ENCODE measurements at regions not wholly inside any gene's neighbourhood (a gene's known extent, or its start where the extent isn't known, plus 50 kb on each side); places are given as distances from the start of the nearest gene placed in this dataset.
"Not testable (repeated sequence)": the region's sequence is repeated elsewhere in the genome, so short reads cannot be mapped to it uniquely, and the experiment has no call there.

GRCh38 chr12:31803306-31804184, 74.7 kb upstream of the AMN1 start:
- peaks cover 35% of the 10 kb centered on the region for H3K4me1 Mint-ChIP-seq
- H3K9me3 ChIP-seq (ENCODE audit: control insufficient read depth, low read length, poor library complexity, severe bottlenecking): no peaks in the 10 kb centered on the region
- DNase-seq: no peak
- ATAC-seq: no peak
- H3K4me3 Mint-ChIP-seq: peak overlapping the region; percentile 58
- no peaks in the 10 kb centered on the region for H3K27me3 Mint-ChIP-seq
- H3K27ac Mint-ChIP-seq: peak overlapping the region; percentile 34
- H3K36me3 Mint-ChIP-seq (ENCODE audit: low read depth): no peaks in the 10 kb centered on the region

- Mint-ChIP-seq H3K27ac (peak overlapping the region; percentile 21), H3K36me3 (ENCODE audit: low read depth) (no peaks in the 10 kb centered on the region), H3K27me3 (no peaks in the 10 kb centered on the region), H3K4me3 (no peak overlapping the region), H3K4me1 (peaks cover 30% of the 10 kb centered on the region)
- DNase-seq (no peak), ATAC-seq (no peak)
- no peaks in the 10 kb centered on the region for H3K9me3 ChIP-seq (ENCODE audit: control insufficient read depth, low read length, poor library complexity, severe bottlenecking)
Measured at GRCh38 chr12:31801872-31802271, 73.1 kb upstream of the AMN1 start.

GRCh38 chr12:31797230-31797872, 68.5 kb upstream of the AMN1 start:
- H3K27ac Mint-ChIP-seq: peak overlapping the region; percentile 56

GRCh38 chr12:31796270-31796951, 67.6 kb upstream of the AMN1 start:
- peaks cover 14% of the 10 kb centered on the region for H3K4me1 Mint-ChIP-seq

More at GRCh38 chr12:31797230-31797872, 68.5 kb upstream of the AMN1 start:
- Mint-ChIP-seq H3K36me3 (ENCODE audit: low read depth) (no peaks in the 10 kb centered on the region), H3K4me3 (no peak overlapping the region), H3K27me3 (no peaks in the 10 kb centered on the region), H3K4me1 (peaks cover 18% of the 10 kb centered on the region)
- no peaks in the 10 kb centered on the region for H3K9me3 ChIP-seq (ENCODE audit: control insufficient read depth, low read length, poor library complexity, severe bottlenecking)
- DNase-seq (no peak), ATAC-seq (peak; percentile 46)

GRCh38 chr12:31794745-31795144, 65.9 kb upstream of the AMN1 start:
- Mint-ChIP-seq H3K27me3 (no peaks in the 10 kb centered on the region), H3K27ac (no peak overlapping the region), H3K36me3 (ENCODE audit: low read depth) (no peaks in the 10 kb centered on the region), H3K4me3 (no peak overlapping the region), H3K4me1 (peaks cover 21% of the 10 kb centered on the region)
- H3K9me3 ChIP-seq (ENCODE audit: control insufficient read depth, low read length, poor library complexity, severe bottlenecking): no peaks in the 10 kb centered on the region
- ATAC-seq: no peak
- DNase-seq: no peak

More at GRCh38 chr12:31796270-31796951, 67.6 kb upstream of the AMN1 start:
- DNase-seq (no peak), ATAC-seq (no peak)
- H3K27ac Mint-ChIP-seq: no peak overlapping the region
- no peak overlapping the region for H3K4me3 Mint-ChIP-seq
- no peaks in the 10 kb centered on the region for H3K27me3 Mint-ChIP-seq
- no peaks in the 10 kb centered on the region for H3K9me3 ChIP-seq (ENCODE audit: control insufficient read depth, low read length, poor library complexity, severe bottlenecking)
- H3K36me3 Mint-ChIP-seq (ENCODE audit: low read depth): no peaks in the 10 kb centered on the region

GRCh38 chr12:31791265-31791664, 62.4 kb upstream of the AMN1 start:
- not testable (repeated sequence) for H3K4me3 Mint-ChIP-seq; H3K36me3 Mint-ChIP-seq (ENCODE audit: low read depth); H3K27me3 Mint-ChIP-seq; DNase-seq; H3K9me3 ChIP-seq (ENCODE audit: control insufficient read depth, low read length, poor library complexity, severe bottlenecking); ATAC-seq
- Mint-ChIP-seq H3K4me1 (peaks cover 13% of the 10 kb centered on the region), H3K27ac (peak overlapping the region; percentile 19)

- ATAC-seq (no peak), DNase-seq (no peak)
- Mint-ChIP-seq H3K27me3 (no peaks in the 10 kb centered on the region), H3K4me1 (peaks cover 10% of the 10 kb centered on the region), H3K36me3 (ENCODE audit: low read depth) (no peaks in the 10 kb centered on the region), H3K27ac (peak overlapping the region; percentile 19), H3K4me3 (no peak overlapping the region)
- no peaks in the 10 kb centered on the region for H3K9me3 ChIP-seq (ENCODE audit: control insufficient read depth, low read length, poor library complexity, severe bottlenecking)
Measured at GRCh38 chr12:31790759-31791158, 61.9 kb upstream of the AMN1 start.

GRCh38 chr12:31785318-31785717, 56.5 kb upstream of the AMN1 start:
- ATAC-seq: no peak
- peaks cover 3% of the 10 kb centered on the region for H3K4me1 Mint-ChIP-seq
- H3K9me3 ChIP-seq (ENCODE audit: control insufficient read depth, low read length, poor library complexity, severe bottlenecking): no peaks in the 10 kb centered on the region
- no peak for DNase-seq
- no peak overlapping the region for H3K27ac Mint-ChIP-seq
- no peaks in the 10 kb centered on the region for H3K27me3 Mint-ChIP-seq
- H3K36me3 Mint-ChIP-seq (ENCODE audit: low read depth): peaks cover 3% of the 10 kb centered on the region
- H3K4me3 Mint-ChIP-seq: no peak overlapping the region

- no peak for ATAC-seq
- H3K4me3 Mint-ChIP-seq: no peak overlapping the region
- H3K27ac Mint-ChIP-seq: no peak overlapping the region
- H3K9me3 ChIP-seq (ENCODE audit: control insufficient read depth, low read length, poor library complexity, severe bottlenecking): no peaks in the 10 kb centered on the region
- H3K4me1 Mint-ChIP-seq: peaks cover 3% of the 10 kb centered on the region
- no peak for DNase-seq
- no peaks in the 10 kb centered on the region for H3K27me3 Mint-ChIP-seq
- peaks cover 3% of the 10 kb centered on the region for H3K36me3 Mint-ChIP-seq (ENCODE audit: low read depth)
Measured at GRCh38 chr12:31783996-31784645, 55.3 kb upstream of the AMN1 start.

GRCh38 chr12:31783556-31783955, 54.7 kb upstream of the AMN1 start:
- no peaks in the 10 kb centered on the region for H3K27me3 Mint-ChIP-seq
- H3K27ac Mint-ChIP-seq: no peak overlapping the region
- peaks cover 7% of the 10 kb centered on the region for H3K4me1 Mint-ChIP-seq
- H3K4me3 Mint-ChIP-seq: no peak overlapping the region
- ATAC-seq (no peak), DNase-seq (no peak)
- H3K9me3 ChIP-seq (ENCODE audit: control insufficient read depth, low read length, poor library complexity, severe bottlenecking): no peaks in the 10 kb centered on the region
- H3K36me3 Mint-ChIP-seq (ENCODE audit: low read depth): peaks cover 3% of the 10 kb centered on the region

GRCh38 chr12:31781894-31782540, 53.2 kb upstream of the AMN1 start:
- DNase-seq (no peak), ATAC-seq (no peak)
- Mint-ChIP-seq H3K36me3 (ENCODE audit: low read depth) (peaks cover 3% of the 10 kb centered on the region), H3K27me3 (no peaks in the 10 kb centered on the region), H3K4me1 (peaks cover 7% of the 10 kb centered on the region), H3K27ac (no peak overlapping the region), H3K4me3 (no peak overlapping the region)
- H3K9me3 ChIP-seq (ENCODE audit: control insufficient read depth, low read length, poor library complexity, severe bottlenecking): no peaks in the 10 kb centered on the region

GRCh38 chr12:31780096-31780495, 51.3 kb upstream of the AMN1 start:
- H3K9me3 ChIP-seq (ENCODE audit: control insufficient read depth, low read length, poor library complexity, severe bottlenecking): no peaks in the 10 kb centered on the region
- peaks cover 3% of the 10 kb centered on the region for H3K36me3 Mint-ChIP-seq (ENCODE audit: low read depth)
- H3K4me3 Mint-ChIP-seq: no peak overlapping the region
- no peak overlapping the region for H3K27ac Mint-ChIP-seq
- H3K4me1 Mint-ChIP-seq: peaks cover 7% of the 10 kb centered on the region
- ATAC-seq (no peak), DNase-seq (no peak)
- no peaks in the 10 kb centered on the region for H3K27me3 Mint-ChIP-seq

Data from T-helper 17 cell (primary cell).